HG03060 (cell line): ENCODE measurements at regions not wholly inside any gene's neighbourhood (a gene's known extent, or its start where the extent isn't known, plus 50 kb on each side); places are given as distances from the start of the nearest gene placed in this dataset.

Experiments used
- ATAC-seq: cut with Tn5 transposase; IDR thresholded peaks from one replicate; pipeline ENCODE4 v1.9.1; 2021; ENCODE audit warnings: low read depth, moderate number of reproducible peaks; ENCODE audit not compliant: unreplicated experiment

DNA sequence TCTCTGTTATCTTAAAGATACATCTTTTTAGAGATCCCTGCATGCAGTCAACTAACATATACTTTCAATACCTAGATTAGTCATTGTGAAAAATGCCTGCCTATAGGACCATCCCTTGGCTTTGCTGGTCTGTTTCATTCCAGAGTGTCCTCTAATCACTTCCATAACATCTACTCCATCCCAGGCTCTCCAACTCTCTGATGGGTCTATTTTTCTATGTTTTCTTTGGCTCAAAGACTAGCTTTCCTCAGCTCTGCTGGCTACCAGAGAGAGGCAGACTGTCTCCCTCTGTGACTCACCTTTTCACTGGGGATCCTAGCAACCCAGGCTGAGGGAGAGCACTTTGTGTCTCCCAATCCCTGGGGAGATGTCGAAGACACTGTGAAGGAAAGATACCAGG lies 547.7 kb upstream of the MCTP2 start:
- ATAC-seq = no peak

DNA sequence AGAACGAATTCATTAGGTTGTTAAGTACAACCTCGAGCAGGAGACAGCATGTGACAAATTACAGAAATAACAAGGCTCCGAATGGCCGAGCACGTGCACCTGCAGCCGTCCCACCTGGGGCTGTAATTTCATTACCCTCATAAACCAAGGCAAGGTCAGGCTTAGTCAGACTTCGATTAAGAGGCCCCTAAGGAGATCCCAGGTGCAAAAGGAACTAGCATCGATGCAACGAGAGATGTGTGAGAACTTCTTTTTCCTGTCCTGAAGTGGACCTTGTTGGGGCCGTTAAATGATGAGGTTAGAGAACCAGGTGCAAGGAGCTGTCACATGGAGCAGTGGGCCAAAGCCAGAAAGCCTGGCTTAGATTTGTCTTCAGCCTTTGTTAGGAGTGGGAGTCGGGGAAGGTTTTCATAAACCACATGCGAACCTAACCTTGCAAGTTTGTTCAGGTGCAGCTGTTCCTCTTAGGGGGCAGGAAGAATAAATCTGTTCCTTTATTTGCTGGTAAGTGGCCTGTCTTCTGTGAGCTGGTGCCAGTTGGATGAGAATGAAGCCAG lies 559.9 kb upstream of the MCTP2 start:
- ATAC-seq = no peak

DNA sequence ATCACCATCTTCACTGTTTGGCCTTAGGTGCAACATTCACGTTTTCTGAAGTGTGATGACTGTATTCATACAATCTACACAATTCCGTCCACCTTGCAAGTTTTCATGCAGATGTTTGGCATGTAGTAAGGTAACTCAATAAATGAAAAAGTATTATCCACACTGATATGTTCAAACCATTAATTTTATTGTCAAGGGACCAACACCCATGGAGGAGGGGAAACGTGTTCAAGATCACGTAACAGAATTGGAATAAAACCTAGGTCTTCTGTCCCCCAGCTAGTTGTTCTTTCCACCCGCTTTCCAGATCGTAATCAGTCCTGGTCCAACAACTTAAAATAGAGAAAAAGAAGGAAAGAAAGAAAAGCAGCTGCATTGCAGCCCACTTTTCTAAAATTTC lies 560.4 kb upstream of the MCTP2 start:
- no peak for ATAC-seq

DNA sequence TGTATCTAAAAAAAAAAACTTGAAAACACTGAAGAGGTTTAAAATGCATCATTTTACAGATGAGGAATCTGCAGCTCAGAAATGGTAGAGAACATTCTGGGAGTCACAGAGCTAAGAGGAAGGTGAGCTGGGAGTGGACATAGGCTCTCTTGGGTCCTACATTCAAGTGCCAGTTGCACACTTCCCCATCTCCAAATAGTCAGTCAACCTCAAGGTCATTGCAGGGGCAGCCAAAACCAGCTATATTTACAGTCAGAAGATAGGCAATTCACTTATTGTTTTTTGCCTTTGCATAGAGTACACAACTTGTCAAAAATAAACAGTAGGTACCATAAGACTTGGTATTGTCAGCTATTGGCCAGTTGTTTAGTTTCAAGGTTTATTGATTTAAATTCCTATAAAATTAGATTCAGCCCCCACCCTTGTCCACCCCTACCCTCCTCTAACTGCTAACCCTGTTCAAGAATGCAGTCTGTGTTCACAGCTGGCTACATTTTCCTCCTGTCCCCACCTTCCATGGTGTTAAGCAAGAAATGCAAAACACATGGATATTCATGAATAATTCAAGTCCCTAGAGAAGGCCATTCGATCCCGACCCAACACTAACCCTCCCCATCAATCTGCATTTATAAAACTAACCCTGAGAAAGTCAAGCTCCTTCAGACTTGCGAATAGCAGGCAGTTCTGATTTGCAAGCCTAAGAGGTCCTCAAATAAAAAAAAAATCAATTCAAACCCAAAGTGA lies 567.0 kb upstream of the MCTP2 start:
- no peak for ATAC-seq

DNA sequence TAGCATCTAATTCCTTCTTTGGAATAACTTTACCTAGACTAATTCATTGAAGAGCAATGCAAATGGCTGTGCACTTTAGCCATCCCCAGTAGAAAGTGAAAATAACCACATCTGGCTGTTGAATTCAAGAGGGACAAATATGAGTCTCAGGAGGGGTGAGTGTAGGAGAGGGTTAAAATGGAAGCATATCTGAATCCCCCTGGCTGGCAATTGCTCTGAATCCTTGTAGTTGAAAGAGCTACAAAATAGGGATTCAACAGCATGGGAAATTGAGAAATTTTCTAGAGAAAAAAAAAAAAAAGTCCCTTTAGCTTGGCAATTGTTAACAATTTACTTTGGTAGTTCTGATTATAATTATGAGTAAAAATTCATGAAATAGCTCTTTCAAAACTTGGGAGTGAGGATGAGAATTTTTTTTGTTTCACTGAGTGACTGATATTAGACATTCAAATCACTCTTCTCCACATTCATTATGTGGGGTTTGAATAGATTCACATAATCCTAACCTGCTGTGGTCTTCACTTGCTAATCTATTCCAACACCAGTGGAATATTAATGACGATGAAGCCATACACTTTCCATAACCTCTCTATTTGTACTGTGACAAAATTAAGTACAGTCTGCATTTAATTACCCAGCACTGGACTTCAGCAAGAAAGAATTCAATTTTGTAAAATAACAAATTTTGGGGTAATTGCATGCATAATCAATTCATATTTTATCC lies 569.0 kb upstream of the MCTP2 start:
- no peak for ATAC-seq

DNA sequence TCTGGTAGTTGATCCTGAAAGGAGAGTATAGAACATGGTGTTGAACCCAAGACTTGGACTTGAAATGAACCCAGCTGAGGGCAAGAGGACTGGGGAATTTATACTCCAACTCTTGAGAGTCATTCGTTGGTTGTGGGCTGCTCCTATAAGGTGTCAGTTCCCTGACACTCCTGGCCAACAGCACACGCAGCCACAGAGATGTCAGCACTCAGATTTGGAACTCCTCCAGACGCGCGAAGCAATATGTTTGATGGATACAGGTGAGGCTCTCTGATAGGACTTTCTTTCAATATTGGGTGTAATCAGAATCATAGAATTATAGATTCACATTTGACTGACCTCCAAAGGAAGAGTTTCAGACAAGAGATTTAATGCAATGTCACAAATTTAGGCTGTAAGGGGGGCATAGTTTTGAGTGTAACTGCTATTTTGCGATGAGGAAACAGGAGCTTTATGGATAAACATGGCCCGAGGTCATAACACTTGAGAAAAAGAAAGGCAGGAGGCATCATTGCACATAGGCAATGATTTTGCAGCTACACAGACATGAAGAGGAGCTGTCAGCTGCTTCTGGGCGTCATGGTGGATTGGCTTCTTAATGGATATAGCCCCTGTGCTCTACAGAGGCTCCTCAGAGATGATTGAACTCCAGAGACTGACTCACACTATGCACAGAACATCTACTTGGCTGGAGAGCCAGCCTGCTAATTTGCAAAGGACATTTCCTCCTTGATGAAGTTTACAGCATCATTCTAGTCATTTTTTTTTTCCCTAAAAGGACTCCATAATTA lies 569.2 kb upstream of the RGMA start:
- no peak for ATAC-seq

DNA sequence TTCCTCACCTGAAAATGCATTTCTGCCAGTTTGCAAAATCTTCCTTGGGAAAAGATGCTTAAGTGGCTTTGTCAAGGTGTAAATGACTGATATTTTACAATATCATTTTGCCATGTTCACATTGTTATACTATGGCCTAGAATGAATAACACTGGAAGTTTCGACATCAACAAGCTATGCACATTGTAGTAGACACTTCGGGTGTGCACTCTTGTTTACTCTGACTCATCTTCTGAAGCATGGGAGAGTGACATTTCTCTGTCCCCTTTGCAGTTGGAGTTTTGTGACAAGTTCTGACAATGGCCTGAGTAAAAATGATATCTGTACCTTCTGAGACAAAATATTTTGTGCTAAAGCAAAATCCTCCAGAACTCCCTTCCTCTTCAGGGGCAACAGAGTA lies 567.0 kb upstream of the RGMA start:
- ATAC-seq = no peak

DNA sequence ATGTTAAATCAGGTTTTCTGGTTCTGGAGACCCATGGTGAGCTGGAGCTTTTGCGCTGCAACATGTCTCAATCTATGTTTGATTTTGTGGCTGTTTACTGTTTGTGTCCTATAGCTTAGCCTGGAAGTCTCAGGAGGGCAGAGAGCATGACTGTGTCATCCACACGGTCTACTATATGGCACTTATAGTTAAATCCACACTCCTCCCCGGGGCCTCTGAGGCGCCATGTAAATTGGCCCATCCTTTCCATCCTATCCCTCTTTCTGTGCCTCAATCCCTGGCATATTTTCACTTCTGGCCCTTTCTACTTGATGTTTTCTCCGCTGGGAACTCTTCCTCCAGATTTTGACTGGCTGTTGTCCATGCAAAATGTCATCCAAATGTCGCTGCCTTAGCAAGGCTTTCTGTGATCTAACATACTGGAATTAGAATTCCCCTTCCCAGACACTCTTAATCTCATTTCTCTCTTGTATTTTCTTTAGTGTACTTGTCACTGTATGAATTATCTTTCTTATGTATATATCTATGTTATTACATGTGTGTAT lies 560.8 kb upstream of the RGMA start:
- ATAC-seq = no peak

DNA sequence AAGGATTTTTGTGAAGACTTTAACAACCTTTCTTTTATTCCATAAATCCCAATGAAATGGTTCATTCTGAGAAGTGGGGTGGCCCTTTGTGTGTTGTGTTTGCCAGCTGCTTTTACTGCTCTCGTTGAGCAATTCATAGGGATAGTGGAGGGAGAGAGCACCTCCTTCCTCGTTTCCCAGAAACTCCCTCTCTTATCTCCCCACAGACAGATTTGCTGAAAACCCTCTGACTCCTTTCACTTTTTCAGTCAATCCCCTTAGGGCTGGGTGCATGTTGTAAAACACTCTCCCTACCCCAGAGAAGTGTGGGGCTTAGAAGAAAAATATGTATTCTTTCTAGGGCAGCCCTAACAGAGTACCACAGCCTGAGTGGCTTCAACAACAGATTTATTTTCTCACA lies 557.2 kb upstream of the RGMA start:
- ATAC-seq = no peak

DNA sequence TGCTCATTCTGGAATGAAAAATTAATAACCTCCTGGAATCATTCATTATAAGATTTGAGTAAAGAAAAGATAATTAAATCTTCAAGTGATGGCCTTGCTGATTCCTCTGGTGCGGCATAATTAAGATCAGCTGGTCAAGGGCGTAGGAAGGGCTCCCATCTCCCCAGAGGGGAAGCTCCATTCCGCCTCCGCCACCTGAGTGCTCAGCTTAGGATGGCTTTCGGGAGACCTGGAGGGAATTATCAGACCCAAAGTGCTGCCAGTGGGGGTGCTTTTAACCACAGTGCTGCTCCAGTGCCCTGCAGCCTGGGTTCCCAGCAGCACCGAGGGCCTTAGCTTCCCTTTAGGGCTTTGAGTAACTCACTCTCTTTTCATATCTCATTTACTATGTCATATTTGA lies 556.6 kb upstream of the RGMA start:
- no peak for ATAC-seq

DNA sequence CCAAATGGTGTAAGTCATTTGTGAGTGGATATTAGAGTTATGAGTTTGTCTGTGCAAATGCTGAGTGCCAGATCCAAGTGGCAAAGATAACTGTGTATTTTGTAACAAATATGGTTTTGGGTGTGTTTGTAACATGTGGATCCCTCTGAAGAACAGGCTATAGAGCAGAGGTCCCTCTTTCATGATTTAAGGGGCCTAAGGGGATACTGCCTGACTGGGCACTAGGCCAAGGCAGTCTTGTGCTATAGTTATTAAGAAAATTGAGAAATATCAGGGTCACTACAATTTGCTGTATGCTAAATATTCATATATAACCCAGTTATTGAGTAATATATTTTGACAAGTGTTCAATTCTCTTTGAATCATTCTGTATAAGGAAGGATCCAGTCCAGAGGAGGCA lies 555.6 kb upstream of the RGMA start:
- ATAC-seq = no peak

DNA sequence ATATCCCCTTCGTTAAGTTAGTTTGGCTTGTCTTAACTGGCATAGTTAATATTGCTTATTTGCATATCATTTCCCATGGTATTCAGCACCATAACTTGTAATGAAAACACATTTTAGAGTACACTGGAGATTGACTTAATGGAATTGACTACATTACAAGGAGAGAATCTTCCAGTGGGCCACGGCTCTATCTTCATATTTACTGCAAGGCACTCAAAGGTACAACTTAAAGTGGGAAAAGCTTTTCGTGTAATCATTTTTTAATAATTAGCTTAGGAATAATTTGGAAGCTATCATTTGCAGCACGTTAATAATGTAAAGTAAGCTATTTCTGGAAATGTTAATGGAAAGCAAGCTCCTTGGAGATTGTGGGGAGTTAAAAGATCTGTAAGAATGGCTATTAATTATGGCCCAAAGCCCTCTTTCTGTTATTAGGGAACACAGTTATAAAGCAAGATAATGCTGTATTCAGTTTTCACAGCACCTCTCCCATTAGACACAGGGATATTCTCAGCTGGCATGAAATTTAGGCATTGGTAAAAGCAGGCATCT lies 551.5 kb upstream of the RGMA start:
- ATAC-seq = no peak

DNA sequence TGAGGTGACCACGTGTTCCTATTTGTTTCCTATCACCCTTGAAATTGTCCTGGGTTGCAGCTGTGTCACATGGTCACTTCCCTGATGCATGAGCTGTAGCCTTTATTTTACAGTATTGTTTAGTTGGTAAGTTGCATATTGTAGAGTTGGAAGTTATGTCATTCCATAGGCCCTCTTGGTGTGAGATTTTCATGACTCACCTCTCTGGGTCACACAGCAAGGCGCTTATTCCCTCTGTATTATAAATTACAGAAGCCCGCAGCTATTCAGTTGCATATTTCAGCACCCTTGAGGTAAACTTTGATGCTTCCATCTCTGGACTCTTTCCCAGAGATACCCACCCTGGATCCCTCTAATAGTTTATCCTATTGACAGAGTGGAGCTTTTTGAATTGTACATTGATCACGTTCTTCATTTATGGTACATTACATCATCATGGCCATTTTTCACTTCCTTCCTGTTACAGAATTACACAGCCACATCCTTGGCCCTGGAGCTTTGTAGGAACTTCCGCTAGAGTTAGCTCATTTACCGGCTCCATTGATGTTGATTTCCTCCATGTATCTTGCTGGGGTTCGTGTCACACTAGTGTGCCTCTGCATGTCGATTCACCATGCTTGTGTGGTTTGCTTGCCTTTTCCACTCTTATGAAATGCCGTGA lies 543.1 kb upstream of the RGMA start:
- ATAC-seq = no peak

DNA sequence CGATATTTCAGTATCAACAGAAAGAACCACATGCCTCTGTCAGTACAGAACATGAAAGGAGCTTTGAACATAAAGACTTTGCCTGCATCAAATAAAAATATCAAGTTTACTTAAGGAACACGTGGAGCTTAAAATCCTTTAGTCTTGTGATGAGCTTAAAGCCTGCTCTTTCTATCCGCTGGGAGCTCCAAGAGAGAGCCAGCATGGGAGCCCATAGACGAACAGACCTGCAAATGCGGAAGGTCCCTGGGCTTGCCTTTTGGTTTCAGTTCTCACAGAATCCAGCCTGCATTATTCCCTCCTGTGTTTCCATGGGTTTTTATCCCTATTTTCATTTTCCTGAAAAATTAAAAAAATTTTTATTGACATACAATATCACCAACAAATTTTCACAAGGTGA lies 530.6 kb upstream of the RGMA start:
- no peak for ATAC-seq

DNA sequence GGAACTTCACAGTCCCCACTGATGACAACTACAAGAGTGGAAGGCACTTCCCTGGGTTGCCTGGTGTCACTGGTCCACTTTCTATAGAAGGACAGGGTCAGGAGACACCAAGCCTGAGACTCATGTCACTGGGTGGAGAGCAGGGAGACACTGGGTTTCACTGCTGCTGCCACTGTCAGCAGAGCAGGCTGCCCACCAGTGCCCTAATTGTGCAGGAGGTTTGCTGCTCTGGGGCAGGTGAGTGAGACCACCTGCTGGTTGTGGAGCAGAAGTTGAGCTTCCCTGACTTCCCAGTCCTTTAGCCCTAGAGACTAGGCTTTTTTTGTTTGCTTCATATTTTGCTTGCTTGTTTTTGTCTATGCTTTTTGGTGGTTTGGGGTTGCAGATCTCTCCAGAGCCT lies 528.4 kb upstream of the RGMA start:
- ATAC-seq = no peak

DNA sequence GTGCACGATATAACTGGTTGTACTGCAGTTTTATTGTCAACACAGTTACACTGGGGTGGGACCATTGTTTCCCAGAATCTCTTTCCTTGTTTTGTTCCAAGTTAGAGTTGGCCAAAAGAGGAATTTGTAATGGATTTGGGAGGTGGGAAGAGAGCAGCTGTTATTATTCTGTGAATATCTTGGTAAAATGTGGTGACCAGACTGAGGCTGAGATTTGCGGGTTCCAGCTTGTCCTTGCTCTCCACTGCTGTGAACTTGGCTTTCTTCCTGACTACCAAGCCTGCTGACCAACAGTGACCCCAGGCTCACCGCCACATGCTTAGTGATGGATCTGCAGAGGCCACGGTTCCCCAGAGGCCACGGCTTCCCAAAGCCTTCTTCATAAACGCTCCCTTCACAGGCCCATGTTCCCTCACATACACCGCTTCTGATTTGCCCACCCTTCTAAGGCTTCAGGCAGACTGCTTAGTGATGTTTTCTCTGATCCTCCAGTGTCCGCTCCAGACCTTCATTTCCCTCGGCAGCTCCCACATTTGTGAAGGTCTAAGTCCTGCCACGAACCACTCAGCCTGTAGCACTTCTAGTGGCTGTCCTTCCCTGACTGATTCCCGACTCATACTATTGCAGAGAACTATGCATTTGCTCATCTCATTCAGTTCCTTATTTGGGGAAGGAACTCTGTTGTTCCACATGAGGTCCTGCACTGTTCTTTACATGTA lies 525.5 kb upstream of the RGMA start:
- ATAC-seq = no peak

DNA sequence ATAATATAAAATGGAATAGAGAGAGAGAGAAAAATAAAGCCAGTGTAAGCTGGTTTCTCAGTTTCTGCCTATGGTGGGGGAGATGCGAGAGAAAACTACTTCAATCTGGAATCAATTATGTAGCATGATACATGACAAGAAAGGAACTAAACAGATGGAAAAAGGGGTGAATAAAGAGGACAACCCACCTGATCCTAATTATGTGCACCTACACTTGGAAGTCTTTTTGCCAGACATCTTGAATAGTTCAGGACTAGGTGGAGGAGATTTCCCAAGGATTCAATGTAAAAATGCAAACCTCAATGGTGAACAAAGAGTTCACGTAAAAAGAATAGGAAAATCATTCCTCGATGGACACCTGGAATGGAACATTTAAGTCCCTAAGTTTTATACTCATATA lies 524.4 kb upstream of the RGMA start:
- no peak for ATAC-seq

DNA sequence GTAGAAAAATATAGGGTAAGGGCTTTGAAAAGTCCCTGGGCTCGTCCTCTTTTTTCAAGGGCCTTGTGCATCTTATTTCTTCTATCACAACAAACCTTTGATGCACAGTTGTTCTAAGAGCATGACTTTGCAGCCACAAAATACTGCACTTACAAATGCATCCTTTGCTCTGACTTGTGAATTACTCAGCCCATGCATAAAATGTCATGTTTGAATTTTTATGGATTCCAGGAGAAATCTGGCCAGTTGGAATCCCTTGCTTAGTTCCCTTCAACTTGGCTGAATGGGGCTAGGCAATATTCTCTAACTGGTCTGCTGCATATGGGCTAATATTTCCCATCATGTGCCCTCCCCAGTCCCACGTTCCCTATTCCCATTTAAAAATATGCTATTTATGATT lies 523.9 kb upstream of the RGMA start:
- no peak for ATAC-seq

DNA sequence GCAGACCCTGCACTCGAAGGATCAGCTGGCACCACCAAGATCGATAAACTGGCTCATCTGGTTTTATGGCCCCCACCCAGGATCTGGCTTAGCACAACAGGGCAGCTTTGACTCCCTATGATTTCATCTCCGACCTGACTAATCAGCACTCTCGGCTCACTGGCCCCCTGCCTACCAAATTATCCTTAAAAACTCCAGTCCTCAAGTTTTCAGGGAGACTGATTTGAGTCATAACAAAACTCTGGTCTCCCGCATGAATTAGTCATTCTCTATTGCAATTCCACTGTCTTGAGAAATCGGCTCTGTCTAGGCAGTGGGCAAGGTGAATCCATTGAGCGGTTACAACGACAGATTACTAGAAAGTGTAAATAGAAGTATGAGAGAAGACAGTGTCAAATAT lies 521.9 kb upstream of the RGMA start:
- no peak for ATAC-seq
